DMS53 treated with DMSO at 0.1 percent for 48 hours (cell line): ENCODE measurements at regions not wholly inside any gene's neighbourhood (a gene's known extent, or its start where the extent isn't known, plus 50 kb on each side); places are given as distances from the start of the nearest gene placed in this dataset.

Experiments used
- DNase-seq: peaks from one replicate; lab custom pipeline; 2025; ENCODE audit not compliant: unreplicated experiment; lab: John Stamatoyannopoulos, UW

DNA sequence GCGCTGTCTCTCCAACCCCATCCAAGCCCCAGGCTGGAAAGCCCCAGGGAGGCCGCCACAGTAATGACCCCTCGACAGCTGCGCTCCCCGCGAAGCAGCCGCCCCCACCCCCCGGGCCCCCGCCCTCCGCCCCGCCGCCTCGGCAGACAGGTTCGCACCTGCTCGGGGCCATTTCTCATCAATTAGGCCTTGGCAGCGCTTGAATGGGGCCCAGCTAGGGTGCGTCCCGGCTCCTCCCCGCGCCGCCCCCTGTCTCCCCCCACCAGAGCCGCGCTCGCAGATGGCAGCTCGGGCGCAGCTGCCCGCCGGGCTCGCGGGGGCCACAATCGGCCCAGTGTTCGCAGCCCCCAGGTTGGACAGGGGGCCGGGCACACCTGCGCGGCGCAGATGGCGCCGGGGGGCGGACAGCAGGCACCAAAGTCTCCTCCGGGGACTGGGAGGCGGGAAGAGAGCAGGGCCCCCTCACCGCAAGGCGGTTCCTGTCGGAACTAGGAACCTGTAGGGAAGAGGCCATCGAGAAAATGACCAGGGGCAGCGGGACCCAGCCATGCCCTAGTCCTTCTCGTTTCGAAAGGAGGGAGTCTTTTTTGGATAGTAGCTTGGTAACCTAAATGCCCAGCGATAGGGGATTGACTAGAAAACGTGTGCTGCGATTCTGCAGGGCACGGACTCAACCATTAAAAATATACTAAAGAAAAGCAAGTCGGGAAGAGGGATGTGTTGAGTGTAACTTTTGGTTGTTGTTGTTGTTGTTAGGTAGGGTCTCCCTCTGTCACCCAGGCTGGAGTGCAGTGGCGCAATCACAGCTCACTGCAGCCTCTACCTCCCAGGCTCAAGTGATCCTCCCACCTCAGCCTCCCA is 83.2 kb upstream of the EYA2 start:
- DNase-seq: peak; percentile 19

DNA sequence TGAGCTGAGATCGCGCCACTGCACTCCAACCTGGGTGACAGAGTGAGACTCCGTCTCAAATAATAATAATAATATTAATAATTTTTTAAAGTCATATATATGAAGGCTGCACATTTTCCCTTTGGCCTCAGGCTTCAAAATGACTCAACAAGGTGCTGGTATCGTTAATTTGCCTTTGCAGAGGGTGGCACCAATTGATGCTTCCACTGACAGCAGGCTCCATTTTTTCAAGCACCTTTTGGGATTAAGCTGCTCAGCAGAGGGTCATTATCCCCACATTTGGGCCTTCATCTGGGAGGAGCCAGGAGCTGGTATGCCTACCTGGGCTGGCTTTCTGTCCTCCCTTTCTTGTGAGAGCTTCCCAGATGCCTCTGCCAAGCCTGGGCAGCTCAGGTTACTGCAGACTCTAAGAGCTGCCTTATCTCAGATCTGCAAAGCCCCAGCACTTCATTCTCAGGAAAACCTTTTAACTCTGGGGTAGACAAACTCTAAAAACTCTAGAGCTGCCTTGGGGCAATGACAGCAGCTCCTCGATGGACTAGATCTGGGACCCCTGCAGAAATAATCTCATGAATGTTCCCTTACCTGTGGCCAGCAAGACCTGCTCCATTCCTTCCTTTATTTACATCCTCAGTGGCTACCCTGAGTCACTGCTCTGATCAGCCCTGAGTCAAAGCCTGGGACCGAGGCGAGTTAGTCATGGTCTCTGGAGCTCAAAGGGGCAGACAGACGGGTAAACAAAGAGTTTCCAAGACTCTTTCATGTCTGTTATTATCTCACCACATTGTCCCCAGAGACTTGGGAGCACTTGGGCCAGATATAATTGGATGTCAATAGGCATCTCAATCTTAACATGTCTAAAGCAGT is 80.0 kb upstream of the EYA2 start:
- DNase-seq: peak; percentile 84

DNA sequence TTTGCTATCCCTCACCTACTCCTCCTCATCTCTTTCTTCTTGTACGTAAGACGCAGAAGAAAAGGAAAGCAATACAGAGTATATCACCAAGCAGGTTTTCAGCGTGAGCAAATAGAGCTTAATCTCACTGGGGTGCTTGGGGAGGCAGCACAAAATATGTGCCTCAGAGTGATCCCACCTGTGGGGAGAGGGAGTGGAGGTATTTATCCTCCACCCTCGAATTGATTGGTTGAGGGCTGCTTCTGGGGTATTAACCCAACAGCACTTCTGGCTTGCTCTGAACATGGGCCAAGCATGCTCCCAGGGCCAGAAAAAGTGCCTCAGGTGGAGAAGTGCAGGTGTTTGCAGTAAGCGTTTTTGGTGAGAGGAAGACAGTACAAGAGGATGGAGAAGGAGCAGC is 78.5 kb upstream of the EYA2 start:
- no peak for DNase-seq

DNA sequence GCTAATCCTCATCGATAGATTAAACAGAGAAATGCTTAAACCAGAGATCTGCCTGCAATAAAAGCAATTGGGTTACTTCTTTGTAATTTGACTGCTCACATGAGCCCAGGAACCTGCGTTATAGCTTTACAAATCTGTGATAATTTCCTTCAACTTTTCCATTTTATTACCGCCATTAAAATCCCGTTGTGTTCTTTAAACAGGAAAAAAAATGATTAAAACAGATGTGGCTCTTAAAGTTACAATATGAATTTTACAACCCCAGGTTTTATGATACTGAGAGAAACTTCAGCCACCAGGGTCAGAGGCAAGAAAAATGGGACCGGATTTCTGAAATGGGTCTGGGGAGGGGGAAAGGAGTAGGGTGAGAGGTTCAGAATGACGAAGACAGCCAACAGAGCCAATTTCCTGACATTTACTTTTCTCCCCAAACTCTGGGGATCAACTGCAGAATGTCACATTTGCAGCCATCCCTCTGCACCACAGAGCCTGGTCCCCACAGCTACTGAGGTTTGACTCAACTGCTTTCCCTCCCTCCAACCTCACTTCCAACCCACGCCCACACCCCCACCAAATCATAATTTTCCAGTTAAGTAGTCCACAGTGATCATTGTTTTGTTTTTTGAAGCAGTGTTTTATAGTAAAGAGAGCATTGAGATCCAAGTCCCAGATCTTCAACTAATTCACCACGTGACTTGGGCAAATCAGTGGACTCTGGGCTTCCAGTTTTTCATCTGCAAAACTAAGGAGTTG is 77.6 kb upstream of the EYA2 start:
- DNase-seq: no peak

DNA sequence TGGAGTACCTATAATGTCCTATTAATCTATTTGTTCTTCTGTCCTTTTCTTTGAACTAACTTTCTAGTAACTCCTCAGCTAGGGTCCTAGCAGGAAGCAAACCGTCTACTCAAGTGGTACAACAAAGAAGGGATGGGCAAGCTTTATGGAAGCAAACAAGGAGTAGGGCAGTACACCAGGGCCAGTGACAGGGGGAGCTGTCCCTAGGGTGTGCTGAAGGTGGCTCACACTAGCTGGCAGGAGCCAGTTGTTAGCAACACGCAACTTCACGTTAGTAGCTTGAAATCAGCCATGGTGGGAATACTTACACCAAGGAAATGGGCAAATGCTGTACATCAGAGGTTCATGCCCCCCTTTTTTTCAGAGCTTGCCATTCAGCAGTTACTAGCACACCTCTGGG is 74.0 kb upstream of the EYA2 start:
- DNase-seq: no peak

DNA sequence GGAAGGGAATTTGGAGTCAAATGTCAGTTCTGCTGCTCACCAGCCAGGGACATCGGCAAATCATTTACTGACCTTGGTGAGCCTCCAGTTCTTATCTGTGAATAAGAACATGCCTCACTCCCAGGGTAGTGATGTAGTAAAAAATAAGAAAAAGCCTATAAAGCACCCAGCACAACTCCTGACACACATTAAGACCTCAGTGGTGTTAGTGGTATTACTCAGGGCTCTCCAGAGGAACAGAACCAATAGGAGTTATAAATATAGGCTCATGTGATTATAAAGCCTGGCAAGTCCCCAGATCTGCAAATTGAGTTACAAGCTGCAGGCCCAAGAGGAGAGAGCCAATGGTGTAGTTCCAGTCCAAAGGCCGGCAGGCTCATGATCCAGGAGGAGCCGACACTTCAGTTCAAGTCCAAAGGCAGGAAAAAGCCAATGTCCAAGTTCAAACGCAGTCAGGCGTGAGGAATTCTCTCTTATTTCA is 71.3 kb upstream of the EYA2 start:
- DNase-seq: no peak

DNA sequence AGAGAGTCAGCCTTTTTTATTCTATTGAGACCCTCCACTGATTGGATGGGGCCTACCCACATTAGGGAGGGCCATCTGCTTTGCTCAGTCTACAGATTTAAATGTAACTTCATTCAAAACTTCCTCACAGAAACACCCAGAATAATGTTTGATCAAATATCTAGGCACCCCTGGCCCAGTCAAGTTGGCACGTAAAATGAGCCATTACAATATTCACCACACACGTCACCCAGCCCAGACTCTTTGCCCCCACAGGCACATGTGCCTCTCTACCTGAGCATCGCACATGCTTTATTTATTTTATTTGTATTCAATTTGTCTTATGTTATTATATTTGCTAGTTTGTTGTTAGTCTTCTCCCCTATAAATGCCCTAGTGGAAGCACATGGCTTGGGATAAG is 70.9 kb upstream of the EYA2 start:
- DNase-seq: no peak

DNA sequence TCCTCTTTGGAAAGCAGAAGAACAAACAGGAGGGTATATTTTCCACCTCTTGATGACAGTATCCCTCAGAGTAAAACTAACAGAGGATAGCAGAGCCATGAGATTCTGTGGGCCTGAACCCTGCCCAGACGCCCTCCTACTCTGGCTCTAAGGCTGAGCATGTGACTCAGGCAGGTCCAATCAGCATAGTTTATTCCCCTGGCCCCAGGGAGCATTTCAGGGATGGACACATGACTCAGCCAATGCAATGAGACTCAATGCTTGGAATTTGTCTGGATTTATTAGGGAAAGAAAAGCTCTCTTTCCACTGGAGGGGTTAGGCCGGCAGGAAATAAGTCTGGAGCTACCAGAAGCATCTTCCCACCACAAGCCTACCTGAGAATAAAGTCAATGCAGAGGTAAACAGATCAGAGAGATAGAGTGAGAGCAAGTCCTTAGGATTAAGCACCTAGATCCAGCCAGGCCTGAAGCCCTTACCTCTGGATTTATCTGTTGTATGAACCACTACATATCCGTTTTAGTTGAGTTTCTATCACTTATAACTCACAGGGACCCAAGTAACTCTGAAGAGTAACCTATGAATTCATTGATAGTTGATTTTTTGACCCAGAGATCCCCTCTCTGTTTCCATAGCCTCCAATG is 68.2 kb upstream of the EYA2 start:
- no peak for DNase-seq

DNA sequence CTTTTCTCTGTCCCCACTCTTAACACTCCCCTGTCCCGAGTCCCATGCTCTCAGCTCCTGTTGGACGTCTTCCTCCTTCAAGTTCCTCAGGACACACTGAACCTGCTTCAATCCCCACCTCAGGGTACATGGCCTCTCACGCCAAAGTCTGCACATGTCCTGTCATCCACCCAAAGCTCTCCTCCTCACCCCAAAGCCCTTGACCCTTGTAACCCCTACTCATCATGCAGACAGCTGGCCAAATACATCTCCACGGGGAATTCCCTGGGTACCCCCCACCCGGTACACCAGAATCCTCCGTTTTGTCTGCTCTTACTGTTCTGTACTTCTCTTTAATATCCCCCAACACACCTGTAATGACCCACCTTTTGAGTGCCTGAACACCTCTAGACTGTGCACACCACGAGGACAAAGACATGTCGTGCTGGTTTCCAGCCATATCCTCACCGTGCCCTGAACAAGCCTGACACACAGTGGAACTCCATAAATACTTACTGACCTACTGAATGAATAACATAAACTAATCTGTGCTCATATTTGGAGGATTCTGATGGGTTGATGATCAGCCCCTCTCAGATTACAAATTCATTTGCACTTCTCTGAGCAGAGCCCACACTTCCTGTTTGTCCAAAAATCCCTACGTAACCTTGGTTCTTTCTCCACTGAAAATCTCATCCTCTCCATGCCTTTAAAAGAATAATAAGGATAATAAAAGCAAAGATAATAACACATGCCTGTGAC is 66.8 kb upstream of the EYA2 start:
- no peak for DNase-seq

DNA sequence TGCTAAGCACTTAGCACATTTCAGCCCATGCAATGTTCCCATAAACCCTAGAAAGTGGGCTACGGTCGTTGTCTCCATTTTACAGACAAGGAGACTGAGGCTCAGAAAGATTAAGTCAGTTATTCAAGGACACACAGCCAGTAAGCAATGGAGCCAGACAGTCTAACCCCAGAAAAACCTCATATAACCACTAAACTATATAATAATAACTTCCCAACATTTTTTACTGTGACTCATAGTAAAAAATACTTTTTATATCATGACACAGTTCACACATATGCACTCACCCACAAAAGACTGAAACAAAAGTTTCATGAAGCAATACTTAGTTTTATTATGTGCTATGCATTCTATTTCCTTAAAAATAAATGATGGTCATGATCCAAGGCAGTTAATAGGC is 66.2 kb upstream of the EYA2 start:
- no peak for DNase-seq

DNA sequence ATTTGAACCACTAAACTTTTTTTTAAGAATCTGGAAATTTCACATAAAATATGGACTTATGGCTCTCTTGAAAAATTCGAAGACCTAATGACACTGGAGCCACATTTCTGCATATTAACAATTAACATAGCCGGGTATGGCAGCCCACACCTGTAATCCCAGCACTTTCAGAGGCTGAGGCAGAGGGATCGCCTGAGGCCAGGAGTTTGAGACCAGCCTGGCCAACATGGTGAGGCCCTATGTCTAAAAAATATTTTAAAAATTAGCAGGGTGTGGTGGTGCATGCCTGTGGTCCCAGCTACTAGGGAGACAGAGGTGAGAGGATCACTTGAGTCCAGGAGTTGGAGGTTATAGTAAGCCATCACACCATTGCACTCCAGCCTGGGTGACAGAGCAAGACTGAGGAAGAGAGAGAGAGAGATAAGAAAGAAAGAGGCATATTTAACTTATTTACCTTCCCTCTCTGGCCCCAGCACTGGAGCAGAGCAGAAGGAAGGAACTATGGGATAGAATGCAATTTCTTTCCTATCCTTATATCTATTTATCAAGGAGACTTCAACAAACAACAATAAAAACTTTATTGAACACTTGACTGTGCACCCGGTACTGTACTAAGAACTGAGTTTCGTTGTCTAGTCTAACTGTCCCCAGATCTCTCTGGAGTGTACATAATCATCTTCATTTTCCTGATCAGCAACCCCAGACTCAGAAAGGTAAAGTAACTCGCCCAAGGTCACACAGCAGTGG is 63.6 kb upstream of the EYA2 start:
- DNase-seq: no peak

DNA sequence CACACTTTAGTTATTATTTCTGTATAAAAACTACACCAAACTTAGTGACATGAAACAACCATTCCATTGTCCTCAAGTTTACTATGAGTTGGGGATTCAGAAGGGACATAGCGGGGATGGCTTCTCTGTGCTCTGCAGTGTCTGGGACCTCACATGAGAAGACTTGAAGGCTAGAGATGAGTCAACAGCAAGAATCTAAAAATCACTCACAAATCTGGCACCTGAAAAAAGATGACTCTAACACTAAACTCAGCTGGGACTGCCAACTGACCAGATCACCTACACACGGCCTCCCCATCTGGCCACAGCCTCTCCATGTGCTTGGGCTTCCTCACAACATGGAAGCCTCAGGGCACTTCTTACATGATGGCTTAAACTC is 63.0 kb upstream of the EYA2 start:
- no peak for DNase-seq

DNA sequence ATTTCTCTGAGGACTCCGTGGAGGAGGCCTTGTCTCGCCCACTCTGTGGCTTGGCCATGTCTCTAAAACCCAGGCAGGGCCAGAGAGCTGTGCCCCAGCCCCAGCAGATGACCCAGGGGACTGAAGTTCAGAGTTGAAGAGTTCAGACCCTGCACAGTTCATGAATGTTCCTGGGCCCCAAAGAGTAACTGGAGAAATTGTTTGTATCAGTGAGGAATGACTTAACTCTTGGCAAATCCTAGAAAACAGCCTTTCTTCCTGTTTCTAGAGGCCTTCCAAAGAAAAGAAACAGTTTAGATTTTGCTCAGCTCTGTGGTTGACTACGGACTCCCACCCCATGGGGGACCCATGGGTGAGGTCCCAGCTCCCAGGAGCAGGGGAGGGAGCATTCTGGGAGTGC is 62.1 kb upstream of the EYA2 start:
- DNase-seq: no peak

DNA sequence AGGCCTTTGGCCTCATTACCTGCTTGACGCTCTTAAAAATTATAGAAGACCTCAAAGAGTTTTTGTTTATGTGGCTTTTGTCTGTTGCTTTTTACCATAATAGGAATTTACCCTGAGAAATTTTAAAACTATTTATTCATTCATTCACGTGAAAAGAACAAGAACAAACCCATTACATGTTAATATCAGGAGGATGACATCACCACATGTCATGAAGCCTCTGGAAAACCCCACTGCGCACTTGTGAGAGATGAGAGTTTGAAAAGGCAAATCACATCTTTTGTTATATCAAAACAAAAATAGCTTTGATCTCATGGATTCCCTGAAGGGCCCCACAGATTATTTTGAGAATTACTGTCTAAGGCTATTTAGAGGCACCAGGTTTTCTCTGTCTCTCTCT is 61.3 kb upstream of the EYA2 start:
- DNase-seq: no peak

DNA sequence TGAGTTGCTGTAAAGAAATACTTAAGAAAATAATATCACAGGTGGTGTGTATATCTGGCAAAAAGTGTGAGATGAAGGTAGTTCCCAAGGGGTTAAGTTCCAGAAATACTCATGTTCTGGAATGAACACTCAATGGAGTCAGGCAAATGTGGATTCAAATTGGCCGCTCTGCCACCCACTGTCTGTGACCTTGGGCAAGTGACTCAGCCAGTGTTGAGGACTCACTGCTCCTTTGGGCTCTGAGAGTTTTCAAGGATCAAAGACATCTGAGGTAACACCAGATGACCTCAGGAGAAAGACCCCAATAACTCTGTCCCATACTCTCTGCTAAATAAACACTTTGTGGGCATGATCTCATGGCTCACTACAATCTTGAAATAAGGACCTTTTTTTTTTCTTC is 59.2 kb upstream of the EYA2 start:
- DNase-seq: no peak

DNA sequence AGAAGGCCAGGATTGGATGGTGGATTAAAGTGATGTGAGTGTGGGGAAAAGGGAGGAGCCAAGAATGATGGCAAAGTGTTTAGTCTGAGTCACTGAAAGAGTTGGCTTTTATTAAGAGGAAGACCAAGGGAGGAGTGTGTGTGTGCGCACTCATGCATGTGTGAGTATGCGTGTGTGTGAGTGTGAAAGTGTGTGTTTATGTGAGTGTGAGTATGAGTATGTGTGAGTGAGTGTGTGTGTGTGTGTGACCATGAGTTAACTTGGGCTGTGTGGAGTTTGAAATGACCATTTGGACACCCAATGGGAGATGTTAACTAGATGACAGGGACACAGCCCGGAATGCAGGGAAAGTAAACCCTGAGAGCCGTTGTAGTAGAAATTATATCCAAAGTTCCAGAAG is 57.6 kb upstream of the EYA2 start:
- DNase-seq: no peak

DNA sequence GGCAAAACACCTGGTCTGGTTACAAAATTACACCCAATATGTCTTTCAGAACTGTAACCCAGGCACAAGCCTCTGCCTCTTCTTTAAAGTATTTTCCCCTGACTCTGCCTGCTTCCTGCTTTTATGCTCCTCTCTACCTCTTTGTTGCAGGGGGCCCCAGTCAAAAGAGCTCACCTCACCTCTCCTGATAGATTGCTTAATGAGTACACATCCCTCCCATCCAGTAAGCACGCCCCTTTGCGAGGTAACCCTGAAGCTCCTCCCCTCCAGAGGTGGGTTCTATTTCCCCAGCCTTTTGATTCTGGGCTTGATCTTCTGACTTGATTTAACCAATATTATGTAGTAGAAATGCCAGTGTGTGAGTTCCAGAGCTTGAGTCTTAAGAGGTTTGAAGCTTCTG is 56.6 kb upstream of the EYA2 start:
- DNase-seq: no peak

DNA sequence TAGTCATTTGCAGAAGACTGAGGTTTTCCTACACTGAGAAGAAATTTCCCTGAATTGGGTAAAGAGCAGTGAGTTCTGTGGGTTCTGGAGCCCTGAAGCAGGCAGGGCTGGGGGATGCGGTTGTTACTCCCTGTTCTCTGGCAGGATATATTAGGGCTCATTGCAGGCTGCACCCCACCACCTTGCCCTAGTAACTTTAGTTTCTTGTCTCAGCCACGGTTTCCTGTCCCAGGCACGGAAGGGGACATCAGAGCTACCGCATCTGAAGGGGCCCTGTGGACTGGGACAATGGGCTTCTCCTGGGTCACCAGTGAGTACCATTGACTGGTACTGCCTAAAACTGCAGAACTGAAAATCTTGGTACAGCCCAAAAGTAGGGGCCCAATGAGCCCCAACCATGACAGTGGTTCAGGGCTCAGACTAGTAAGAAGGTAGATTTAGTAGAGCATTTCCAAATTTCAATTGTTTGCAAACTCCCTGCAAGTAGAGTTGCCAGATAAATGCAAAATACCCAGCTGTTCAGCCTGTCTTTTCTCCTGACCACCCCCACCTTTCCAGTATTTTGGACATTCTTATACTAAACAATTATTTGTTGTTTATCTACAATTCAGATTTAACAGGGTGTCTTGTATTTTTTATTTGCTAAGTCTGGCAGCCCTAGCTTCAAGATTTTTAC is 54.5 kb upstream of the EYA2 start:
- no peak for DNase-seq
